Suppressor macrophage treated with lipopolysaccharide for 1 hour (primary cell): ENCODE measurements at regions not wholly inside any gene's neighbourhood (a gene's known extent, or its start where the extent isn't known, plus 50 kb on each side); places are given as distances from the start of the nearest gene placed in this dataset.

Experiments
- DNase-seq, 3 donors: peaks; one replicate each; pipeline ENCODE4 v3.0.0-alpha.2; 2020 to 2022

GRCh38 chr20:11267131-11267761 lies 593.4 kb upstream of the JAG1 start:
- peak; percentile 76 to 81 (median 80) for DNase-seq

- no peak for DNase-seq
Measured at GRCh38 chr20:11267762-11268335, 594.0 kb upstream of the JAG1 start.

DNA sequence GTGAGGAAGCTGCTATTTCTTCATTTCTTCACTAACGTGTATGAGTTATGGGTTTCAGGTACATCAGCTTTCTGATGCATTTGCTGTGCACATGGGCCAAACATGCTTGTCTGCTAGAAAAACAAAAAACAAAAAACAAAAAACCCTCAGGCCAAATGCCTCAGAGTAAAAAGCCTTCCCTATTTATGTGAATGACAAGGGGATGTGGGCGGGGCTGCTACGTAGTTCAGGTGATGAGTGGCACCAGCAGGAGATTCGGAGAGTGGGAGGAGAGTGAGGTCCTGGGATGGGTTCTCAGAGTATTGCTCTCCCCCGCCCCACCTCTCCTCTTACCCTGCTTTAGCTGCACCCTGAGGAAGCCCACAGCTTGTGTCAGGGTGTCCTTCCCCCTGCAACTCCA lies 596.8 kb upstream of the JAG1 start:
- DNase-seq, result peak in 1 of 3 donors; percentile 28

- no peak for DNase-seq
Measured at GRCh38 chr20:11271319-11271718, 597.5 kb upstream of the JAG1 start.

- DNase-seq, result no peak
Measured at GRCh38 chr20:11271920-11272594, 598.3 kb upstream of the JAG1 start.

- DNase-seq, result peak; percentile 47 to 61 (median 49)
Measured at GRCh38 chr20:11274141-11274594, 600.4 kb upstream of the JAG1 start.

DNA sequence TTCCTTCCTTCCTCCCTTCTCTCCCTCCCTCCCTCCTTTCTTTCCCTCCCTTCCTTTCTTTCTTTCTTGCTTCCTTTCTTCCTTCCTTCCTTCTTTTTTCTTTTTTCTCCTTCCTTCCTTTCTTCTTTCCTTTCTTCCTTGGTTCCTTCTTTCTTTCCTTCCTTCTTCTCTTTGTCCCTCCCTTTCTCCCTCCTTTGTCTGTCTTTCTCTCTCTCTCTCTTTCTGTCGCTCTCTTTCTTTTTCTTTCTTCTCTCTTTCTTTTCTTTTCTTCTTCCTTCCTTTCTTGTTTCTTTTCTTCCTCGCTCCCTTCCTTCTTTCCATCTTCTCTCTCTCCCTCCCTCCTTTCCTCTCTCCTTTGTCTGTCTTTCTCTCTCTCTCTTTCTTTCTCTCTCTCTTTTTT lies 601.9 kb upstream of the JAG1 start:
- DNase-seq, result no peak

DNA sequence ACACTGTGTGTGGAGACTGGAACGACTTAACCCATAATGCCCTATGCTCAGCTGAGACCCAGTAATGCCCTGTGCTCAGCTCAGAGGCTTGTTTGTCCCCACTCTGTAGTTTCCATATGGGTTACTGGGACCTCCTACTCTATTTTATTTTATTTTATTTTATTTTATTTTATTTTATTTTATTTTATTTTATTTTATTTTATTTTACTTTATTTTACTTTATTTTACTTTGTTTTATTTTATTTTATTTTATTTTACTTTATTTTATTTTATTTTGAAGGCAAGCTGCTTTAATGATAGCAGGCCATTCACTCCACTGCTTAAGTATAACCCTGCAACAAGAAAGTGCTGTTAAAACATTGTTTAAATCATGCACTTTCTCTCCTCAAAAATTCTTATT lies 603.4 kb upstream of the JAG1 start:
- no peak for DNase-seq

DNA sequence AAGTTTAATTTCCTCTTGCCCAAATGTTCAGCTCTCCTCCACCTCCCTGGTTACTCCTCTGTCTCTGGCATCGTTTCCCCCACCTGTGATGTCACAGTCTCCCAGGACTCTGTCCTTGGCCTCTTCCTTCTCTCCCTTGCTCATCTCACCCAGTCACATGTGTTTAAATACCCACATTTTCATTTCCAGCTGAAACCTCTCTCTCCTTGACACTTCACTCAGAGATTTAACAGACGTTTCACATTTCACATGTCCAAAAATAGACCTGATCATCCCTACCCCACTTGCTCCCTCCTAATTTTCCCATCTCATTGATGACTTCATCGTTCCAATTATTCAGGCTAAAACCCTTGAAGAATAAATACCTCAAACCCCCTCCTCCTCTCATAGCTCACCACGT lies 604.1 kb upstream of the JAG1 start:
- no peak for DNase-seq

DNA sequence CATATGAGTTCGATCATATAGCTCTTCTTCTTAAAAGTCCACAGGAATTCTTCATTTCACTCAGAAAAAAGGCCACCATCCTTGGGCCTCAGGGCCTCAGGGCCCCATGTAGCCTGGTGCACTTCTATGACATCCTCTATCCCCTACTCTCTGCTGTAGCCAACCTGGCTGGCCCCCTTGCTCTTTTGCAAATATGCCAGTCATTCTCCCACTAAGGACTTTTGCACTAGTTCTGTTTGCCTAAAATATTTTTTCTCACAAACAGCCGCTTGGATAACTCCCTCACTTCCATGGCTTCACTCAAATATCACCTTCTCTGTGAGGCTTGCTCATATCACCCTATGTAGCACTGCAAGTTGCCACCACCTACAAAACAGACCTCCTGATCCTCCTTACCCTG lies 604.7 kb upstream of the JAG1 start:
- no peak for DNase-seq

DNA sequence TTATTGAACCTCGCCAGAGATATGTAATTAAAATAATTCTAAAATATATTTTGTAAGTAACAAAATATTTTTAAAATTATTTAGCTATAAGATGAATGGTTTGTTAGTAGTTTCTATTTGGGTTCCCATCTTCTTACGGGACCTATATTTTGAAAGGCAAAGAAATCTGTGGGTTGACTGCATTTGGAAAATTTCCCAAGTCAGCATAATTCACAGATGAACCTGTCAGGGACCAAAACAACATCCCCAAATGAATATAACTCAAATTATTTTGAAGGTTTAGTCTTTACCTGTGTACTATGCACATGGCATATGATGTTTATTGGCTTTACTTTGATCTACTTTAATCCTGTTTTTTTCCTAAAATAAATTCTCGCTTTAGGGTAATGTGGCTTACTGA lies 607.4 kb upstream of the JAG1 start:
- no peak for DNase-seq

DNA sequence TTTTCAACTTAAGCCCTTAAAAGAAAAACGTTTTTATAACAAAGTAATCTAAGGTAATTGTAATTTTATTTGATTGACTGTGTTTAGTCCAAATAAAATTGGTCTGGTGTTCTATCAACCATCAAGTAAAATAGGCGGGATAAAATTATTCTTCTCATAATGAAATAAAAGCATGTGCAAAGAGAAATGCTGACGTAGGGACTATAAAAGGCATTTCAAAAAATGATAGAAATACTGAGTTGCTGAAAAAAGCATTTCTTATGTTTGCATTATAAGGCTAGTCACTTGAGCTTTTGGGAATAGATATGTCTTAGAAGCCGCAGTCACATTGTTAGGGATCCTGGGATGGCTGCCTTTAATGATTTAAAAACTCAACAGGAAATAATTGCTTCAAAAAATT lies 608.0 kb upstream of the JAG1 start:
- no peak for DNase-seq

- DNase-seq, result no peak
Measured at GRCh38 chr20:11287126-11287525, 613.3 kb upstream of the JAG1 start.

DNA sequence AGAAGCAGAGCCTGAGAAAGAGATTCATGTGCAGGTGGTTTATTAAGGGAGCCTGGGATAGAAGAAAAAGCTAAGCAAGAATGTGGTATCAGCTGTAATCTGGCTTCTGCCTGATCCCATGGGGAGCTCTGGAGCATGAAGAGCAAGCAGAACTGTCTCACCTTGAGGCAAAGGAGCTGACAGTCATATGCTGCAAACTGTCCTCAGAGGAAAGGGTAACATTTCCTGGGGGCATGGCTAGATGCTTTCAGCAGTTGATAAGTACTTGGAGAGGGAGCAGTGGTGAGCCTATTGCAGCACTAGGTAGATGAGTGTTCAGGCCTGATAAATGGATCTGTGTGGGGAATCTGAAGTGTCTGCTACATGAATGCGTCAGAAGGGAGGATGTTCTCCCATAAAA lies 621.5 kb upstream of the BTBD3 start:
- no peak for DNase-seq

GRCh38 chr20:11296951-11297350 lies 620.7 kb upstream of the BTBD3 start:
- DNase-seq, result no peak

DNA sequence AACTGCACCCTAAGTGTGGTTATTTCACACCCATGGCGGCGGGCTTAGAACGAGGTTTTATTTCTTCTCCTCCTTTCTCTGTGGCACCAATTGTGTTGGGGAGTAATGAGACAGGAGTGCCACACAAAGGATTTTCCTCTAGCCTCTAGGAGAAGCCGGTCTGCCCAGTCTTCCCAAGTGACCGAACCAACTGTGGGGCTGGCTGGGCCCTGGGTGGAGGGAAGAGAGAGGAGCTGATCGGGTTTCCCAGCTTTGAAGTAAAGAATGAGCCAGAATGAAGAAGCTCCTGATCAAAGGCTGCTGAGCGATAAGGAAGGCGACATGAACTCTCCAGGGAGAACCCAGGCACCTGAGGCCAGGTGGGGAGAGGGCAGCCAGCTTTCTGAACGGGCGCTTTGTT lies 616.0 kb upstream of the BTBD3 start:
- no peak for DNase-seq

DNA sequence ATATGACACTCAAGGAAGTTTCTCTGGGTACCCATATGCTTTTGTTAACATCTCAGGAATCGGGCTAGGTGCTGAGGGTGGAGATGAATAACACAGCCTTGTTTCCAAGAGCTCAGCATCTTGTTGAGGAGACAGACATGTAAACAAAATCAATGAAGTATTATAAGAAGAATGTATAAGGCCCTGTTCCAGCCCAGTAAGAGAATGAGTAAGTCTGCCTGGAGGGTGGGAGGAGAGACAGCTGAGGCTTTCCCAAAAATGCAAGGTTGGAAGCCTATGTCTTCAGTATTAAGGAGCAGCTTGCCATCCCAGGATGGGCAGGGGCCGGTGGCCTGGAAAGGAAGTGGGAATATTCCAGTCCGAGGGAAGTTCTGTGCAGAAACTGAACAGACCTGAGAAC lies 615.3 kb upstream of the BTBD3 start:
- DNase-seq, result no peak

- no peak for DNase-seq
Measured at GRCh38 chr20:11304795-11305194, 612.9 kb upstream of the BTBD3 start.

DNA sequence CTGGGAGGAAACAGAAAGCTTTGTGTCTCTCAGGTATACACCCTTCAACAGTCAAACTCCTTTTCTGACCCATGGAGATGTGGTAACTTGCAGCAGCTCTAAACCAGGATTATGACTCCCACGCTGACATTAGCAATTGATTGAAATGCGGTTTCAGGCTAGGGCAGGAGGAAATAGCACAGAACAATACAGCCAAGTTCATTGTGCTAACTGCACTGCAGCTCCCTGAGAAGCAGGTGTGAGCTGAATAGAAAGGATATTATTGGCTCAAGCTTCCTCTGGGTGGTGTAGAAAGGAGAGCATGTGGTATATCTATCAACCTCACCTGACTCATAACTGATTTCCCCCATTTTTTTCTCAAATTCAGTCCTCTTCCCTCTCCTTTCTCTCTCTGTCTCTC lies 612.3 kb upstream of the BTBD3 start:
- DNase-seq, result no peak

GRCh38 chr20:11311659-11312224 lies 606.0 kb upstream of the BTBD3 start:
- DNase-seq, result no peak

DNA sequence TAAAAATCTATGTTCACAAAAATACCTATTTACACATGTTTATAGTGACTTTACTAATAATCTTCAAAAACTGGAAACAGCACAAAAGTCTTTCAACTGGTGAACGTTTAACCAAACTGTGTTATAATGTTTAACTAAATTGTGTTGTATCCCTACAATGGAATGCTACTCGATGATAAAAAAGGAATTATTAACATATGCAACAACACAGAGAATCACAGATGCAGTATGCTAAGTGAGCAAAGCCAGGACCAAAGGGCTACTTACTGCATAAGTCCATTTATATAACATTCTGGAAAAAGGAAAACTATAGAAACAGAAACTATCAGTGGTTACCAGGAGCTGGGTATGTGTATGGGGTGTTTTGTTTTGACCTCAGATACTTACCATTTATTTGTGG lies 602.2 kb upstream of the BTBD3 start:
- DNase-seq, result no peak

GRCh38 chr20:11316244-11316643 lies 601.4 kb upstream of the BTBD3 start:
- no peak for DNase-seq

GRCh38 chr20:11320033-11320432 lies 597.7 kb upstream of the BTBD3 start:
- no peak for DNase-seq

DNA sequence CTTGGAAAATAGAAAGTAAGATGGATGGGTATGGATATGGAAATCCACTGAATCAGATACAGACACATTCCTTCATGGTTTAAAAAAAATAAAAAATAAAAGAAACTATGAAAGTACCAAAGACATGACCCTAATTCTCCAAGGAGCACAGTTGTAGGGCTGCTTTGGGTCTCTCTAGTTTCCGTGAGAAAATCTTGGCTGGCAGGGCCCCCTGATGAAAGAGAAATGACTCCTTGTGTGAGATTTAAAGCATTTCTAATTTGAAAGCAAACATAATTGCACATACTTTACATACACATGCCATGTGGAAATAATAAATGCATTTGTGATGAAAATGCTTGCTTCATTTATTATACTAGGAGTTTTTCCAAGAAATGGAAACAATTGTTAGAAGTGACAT lies 593.9 kb upstream of the BTBD3 start:
- DNase-seq, result no peak
